ENCODE measurements at regions not wholly inside any gene's neighbourhood (a gene's known extent, or its start where the extent isn't known, plus 50 kb on each side); places are given as distances from the start of the nearest gene placed in this dataset.

GRCh38 chr2:138962686-138963085 lies 182.5 kb upstream of the NXPH2 start:
- Histone ChIP-seq H4K20me1 (ENCODE audit: control insufficient read depth, insufficient read depth, insufficient read length) (no peaks in the 10 kb centered on the region), H3K14ac (ENCODE audit: insufficient read depth, low read length) (no peak overlapping the region), H3K9me3 (ENCODE audit: control insufficient read depth, low read depth, low read length) (no peaks in the 10 kb centered on the region), H2BK15ac (ENCODE audit: low read depth, low read length) (no peak overlapping the region), H3K18ac (ENCODE audit: insufficient read length, low read depth, low read length) (no peak overlapping the region), H2BK20ac (ENCODE audit: low read depth, low read length, poor library complexity, severe bottlenecking) (no peak overlapping the region), H2BK120ac (ENCODE audit: low read depth, low read length, poor library complexity, severe bottlenecking) (no peak overlapping the region), H3K23me2 (ENCODE audit: insufficient read length, low read depth, low read length, poor library complexity, severe bottlenecking) (no peaks in the 10 kb centered on the region), H3K27ac (ENCODE audit: insufficient read length, low read depth, low read length) (no peak overlapping the region), H2BK5ac (ENCODE audit: insufficient read length, low read length) (no peak overlapping the region), H3K4ac (ENCODE audit: low read depth, low read length) (no peak overlapping the region), H3T11ph (ENCODE audit: low read length) (no peak overlapping the region), H3K9ac (ENCODE audit: extremely low read depth, insufficient read length, low read length) (no peak overlapping the region), H3K4me2 (ENCODE audit: insufficient read depth, insufficient read length, low read length) (no peak overlapping the region), H3K27me3 (ENCODE audit: insufficient read depth, low read length) (no peaks in the 10 kb centered on the region), H2BK12ac (ENCODE audit: insufficient read length, low read depth, low read length) (no peak overlapping the region), H3K79me1 (ENCODE audit: insufficient read depth, low read depth, low read length, poor library complexity, severe bottlenecking) (no peaks in the 10 kb centered on the region), H4K5ac (ENCODE audit: insufficient read length, low read depth, low read length) (no peak overlapping the region), H4K8ac (replicated peaks; ENCODE audit: insufficient read length, low read depth, low read length) (no peak overlapping the region), H2AFZ (ENCODE audit: low read length) (no peak overlapping the region), H4K91ac (ENCODE audit: insufficient read length, low read depth, low read length) (no peak overlapping the region), H3K23ac (ENCODE audit: insufficient read length, low read depth, low read length) (no peak overlapping the region), H3K4me1 (ENCODE audit: insufficient read depth, low read length) (no peaks in the 10 kb centered on the region; the same call in 1 of the 2 replicates), H2AK5ac (ENCODE audit: insufficient read length, low read length) (no peak overlapping the region), H3K79me2 (ENCODE audit: insufficient read depth, low read length) (no peaks in the 10 kb centered on the region), H3K56ac (ENCODE audit: insufficient read length, low read depth, low read length) (no peak overlapping the region)
- Mint-ChIP-seq H3K4me3 (no peak overlapping the region), H3K27ac (no peak overlapping the region), H3K36me3 (ENCODE audit: insufficient read depth in 1 of 3, low read depth in 3 of 3) (peaks cover 3 to 5% (median 5%) of the 10 kb centered on the region in 3 experiments; a peak in 6 of 7 replicates), H3K9me3 (peaks cover 3 to 5% of the 10 kb centered on the region in 2 experiments; a peak in 4 of 5 replicates), H3K4me1 (peaks cover 10 to 12% of the 10 kb centered on the region in 2 experiments), H3K27me3 (ENCODE audit: low read depth) (no peaks in the 10 kb centered on the region)
- WGBS (ENCODE audit: extremely low coverage, insufficient read length, low lambda C conversion rate), result no CpG with 5 or more reads among the region's 5 CpGs
- TF ChIP-seq, protein P1, sequence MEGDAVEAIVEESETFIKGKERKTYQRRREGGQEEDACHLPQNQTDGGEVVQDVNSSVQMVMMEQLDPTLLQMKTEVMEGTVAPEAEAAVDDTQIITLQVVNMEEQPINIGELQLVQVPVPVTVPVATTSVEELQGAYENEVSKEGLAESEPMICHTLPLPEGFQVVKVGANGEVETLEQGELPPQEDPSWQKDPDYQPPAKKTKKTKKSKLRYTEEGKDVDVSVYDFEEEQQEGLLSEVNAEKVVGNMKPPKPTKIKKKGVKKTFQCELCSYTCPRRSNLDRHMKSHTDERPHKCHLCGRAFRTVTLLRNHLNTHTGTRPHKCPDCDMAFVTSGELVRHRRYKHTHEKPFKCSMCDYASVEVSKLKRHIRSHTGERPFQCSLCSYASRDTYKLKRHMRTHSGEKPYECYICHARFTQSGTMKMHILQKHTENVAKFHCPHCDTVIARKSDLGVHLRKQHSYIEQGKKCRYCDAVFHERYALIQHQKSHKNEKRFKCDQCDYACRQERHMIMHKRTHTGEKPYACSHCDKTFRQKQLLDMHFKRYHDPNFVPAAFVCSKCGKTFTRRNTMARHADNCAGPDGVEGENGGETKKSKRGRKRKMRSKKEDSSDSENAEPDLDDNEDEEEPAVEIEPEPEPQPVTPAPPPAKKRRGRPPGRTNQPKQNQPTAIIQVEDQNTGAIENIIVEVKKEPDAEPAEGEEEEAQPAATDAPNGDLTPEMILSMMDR (conservative IDR thresholded peaks at IDR 0.05), result no peak
- DNase-seq, result no peak
